ENCODE measurements at regions not wholly inside any gene's neighbourhood (a gene's known extent, or its start where the extent isn't known, plus 50 kb on each side); places are given as distances from the start of the nearest gene placed in this dataset.

- DNase-seq (ENCODE audit: low read depth): no peak
- Mint-ChIP-seq H3K4me1 (ENCODE audit: low read depth, unreplicated experiment) (no peaks in the 10 kb centered on the region), H3K36me3 (ENCODE audit: low read depth, unreplicated experiment) (no peaks in the 10 kb centered on the region), H3K9me3 (ENCODE audit: unreplicated experiment) (peaks cover 19% of the 10 kb centered on the region), H3K4me3 (ENCODE audit: unreplicated experiment) (no peak overlapping the region), H3K27ac (ENCODE audit: unreplicated experiment) (no peak overlapping the region), H3K27me3 (ENCODE audit: low read depth, unreplicated experiment) (no peaks in the 10 kb centered on the region)
- Histone ChIP-seq H3K9me3 (ENCODE audit: insufficient read depth, low read depth, low read length) (peaks cover 16% of the 10 kb centered on the region), H3K4me2 (ENCODE audit: low read length) (no peak overlapping the region), H3K4me3 (ENCODE audit: insufficient read depth, low read depth, low read length) (no peak overlapping the region), H3K4me1 (ENCODE audit: insufficient read depth, low read length) (no peaks in the 10 kb centered on the region), H3K9ac (ENCODE audit: low read length) (no peak overlapping the region), H3K79me2 (ENCODE audit: insufficient read depth, low read length) (no peaks in the 10 kb centered on the region), H3K36me3 (ENCODE audit: insufficient read depth, low read length) (no peaks in the 10 kb centered on the region), H4K20me1 (ENCODE audit: insufficient read depth, low read length) (no peaks in the 10 kb centered on the region), H2AFZ (ENCODE audit: low read depth, low read length) (no peak overlapping the region), H3K27me3 (ENCODE audit: insufficient read depth, low read length) (no peaks in the 10 kb centered on the region), H3K27ac (ENCODE audit: low read depth, low read length) (no peak overlapping the region)
- TF ChIP-seq CTCF (IDR thresholded peaks at IDR 0.05; ENCODE audit: insufficient read depth, low read depth, low read length): no peak
- no peak for TF ChIP-seq EZH2 (IDR thresholded peaks at IDR 0.05; ENCODE audit: insufficient read depth, low read length)
- FAIRE-seq: no peak
These were observed 643.4 kb downstream of the ACTR3B start for GRCh38 chr7:153402721-153403541.

- H3K4me2 ChIP-seq (ENCODE audit: low read length): no peak overlapping the region
- H4K20me1 ChIP-seq (ENCODE audit: insufficient read depth, low read length): no peaks in the 10 kb centered on the region
- H3K4me3 ChIP-seq (ENCODE audit: insufficient read depth, low read depth, low read length): no peak overlapping the region
- Mint-ChIP-seq H3K9me3 (ENCODE audit: unreplicated experiment) (peaks cover 19% of the 10 kb centered on the region), H3K36me3 (ENCODE audit: low read depth, unreplicated experiment) (no peaks in the 10 kb centered on the region), H3K4me1 (ENCODE audit: low read depth, unreplicated experiment) (no peaks in the 10 kb centered on the region), H3K27me3 (ENCODE audit: low read depth, unreplicated experiment) (no peaks in the 10 kb centered on the region), H3K27ac (ENCODE audit: unreplicated experiment) (no peak overlapping the region), H3K4me3 (ENCODE audit: unreplicated experiment) (no peak overlapping the region)
- H3K9me3 ChIP-seq (ENCODE audit: insufficient read depth, low read depth, low read length): peaks cover 16% of the 10 kb centered on the region
- no peak overlapping the region for H3K9ac ChIP-seq (ENCODE audit: low read length)
- H3K36me3 ChIP-seq (ENCODE audit: insufficient read depth, low read length): no peaks in the 10 kb centered on the region
- H3K79me2 ChIP-seq (ENCODE audit: insufficient read depth, low read length): no peaks in the 10 kb centered on the region
- no peaks in the 10 kb centered on the region for H3K27me3 ChIP-seq (ENCODE audit: insufficient read depth, low read length)
- TF ChIP-seq CTCF (IDR thresholded peaks at IDR 0.05; ENCODE audit: insufficient read depth, low read depth, low read length) (no peak), EZH2 (IDR thresholded peaks at IDR 0.05; ENCODE audit: insufficient read depth, low read length) (no peak)
- FAIRE-seq: no peak
- H2AFZ ChIP-seq (ENCODE audit: low read depth, low read length): no peak overlapping the region
- no peaks in the 10 kb centered on the region for H3K4me1 ChIP-seq (ENCODE audit: insufficient read depth, low read length)
- H3K27ac ChIP-seq (ENCODE audit: low read depth, low read length): no peak overlapping the region
- DNase-seq (ENCODE audit: low read depth): no peak
These were observed 644.6 kb downstream of the ACTR3B start for GRCh38 chr7:153404124-153404523.

GRCh38 chr7:153404781-153405279 is 645.3 kb downstream of the ACTR3B start:
- Histone ChIP-seq H3K4me2 (ENCODE audit: low read length) (no peak overlapping the region), H3K27me3 (ENCODE audit: insufficient read depth, low read length) (no peaks in the 10 kb centered on the region), H4K20me1 (ENCODE audit: insufficient read depth, low read length) (no peaks in the 10 kb centered on the region), H3K79me2 (ENCODE audit: insufficient read depth, low read length) (no peaks in the 10 kb centered on the region), H3K4me3 (ENCODE audit: insufficient read depth, low read depth, low read length) (no peak overlapping the region), H3K27ac (ENCODE audit: low read depth, low read length) (no peak overlapping the region), H3K36me3 (ENCODE audit: insufficient read depth, low read length) (no peaks in the 10 kb centered on the region), H3K9ac (ENCODE audit: low read length) (no peak overlapping the region), H2AFZ (ENCODE audit: low read depth, low read length) (no peak overlapping the region), H3K9me3 (ENCODE audit: insufficient read depth, low read depth, low read length) (peaks cover 16% of the 10 kb centered on the region), H3K4me1 (ENCODE audit: insufficient read depth, low read length) (no peaks in the 10 kb centered on the region)
- FAIRE-seq: no peak
- DNase-seq (ENCODE audit: low read depth): no peak
- Mint-ChIP-seq H3K27ac (ENCODE audit: unreplicated experiment) (no peak overlapping the region), H3K9me3 (ENCODE audit: unreplicated experiment) (peaks cover 19% of the 10 kb centered on the region), H3K4me1 (ENCODE audit: low read depth, unreplicated experiment) (no peaks in the 10 kb centered on the region), H3K27me3 (ENCODE audit: low read depth, unreplicated experiment) (no peaks in the 10 kb centered on the region), H3K36me3 (ENCODE audit: low read depth, unreplicated experiment) (no peaks in the 10 kb centered on the region), H3K4me3 (ENCODE audit: unreplicated experiment) (no peak overlapping the region)
- TF ChIP-seq CTCF (IDR thresholded peaks at IDR 0.05; ENCODE audit: insufficient read depth, low read depth, low read length) (no peak), EZH2 (IDR thresholded peaks at IDR 0.05; ENCODE audit: insufficient read depth, low read length) (no peak)
